ENCODE measurements at regions not wholly inside any gene's neighbourhood (a gene's known extent, or its start where the extent isn't known, plus 50 kb on each side); places are given as distances from the start of the nearest gene placed in this dataset.

DNA sequence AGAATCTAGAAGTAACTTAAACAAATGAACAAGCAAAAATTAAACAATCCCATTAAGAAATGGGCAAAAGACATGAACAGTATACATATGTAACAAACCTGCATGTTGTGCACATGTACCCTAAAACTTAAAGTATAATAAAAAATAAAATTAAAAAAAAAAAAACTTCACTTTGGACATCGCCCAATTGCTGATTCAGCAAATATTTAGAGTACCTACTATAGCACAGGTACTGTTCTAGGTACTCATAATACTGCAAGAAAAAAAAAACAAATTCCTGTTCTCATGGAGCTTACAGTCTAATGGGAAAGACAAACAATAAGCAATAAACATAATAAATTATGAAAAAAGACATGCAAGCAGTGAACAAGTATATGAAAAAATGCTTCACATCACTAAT, 501.5 kb upstream of the HS3ST5 start:
- TF ChIP-seq, protein P1, sequence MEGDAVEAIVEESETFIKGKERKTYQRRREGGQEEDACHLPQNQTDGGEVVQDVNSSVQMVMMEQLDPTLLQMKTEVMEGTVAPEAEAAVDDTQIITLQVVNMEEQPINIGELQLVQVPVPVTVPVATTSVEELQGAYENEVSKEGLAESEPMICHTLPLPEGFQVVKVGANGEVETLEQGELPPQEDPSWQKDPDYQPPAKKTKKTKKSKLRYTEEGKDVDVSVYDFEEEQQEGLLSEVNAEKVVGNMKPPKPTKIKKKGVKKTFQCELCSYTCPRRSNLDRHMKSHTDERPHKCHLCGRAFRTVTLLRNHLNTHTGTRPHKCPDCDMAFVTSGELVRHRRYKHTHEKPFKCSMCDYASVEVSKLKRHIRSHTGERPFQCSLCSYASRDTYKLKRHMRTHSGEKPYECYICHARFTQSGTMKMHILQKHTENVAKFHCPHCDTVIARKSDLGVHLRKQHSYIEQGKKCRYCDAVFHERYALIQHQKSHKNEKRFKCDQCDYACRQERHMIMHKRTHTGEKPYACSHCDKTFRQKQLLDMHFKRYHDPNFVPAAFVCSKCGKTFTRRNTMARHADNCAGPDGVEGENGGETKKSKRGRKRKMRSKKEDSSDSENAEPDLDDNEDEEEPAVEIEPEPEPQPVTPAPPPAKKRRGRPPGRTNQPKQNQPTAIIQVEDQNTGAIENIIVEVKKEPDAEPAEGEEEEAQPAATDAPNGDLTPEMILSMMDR (IDR thresholded peaks at IDR 0.05 in 2 of 3, conservative IDR thresholded peaks at IDR 0.05 in 1 of 3; ENCODE audit: control insufficient read depth in 2 of 3, extremely low read depth in 1 of 3, insufficient read depth in 1 of 3, low read depth in 3 of 3, low read length in 3 of 3), result no peak
- TF ChIP-seq ZNF622 (IDR thresholded peaks at IDR 0.05) (no peak), CBX5 (IDR thresholded peaks at IDR 0.05; ENCODE audit: low read depth) (no peak), MXI1 (IDR thresholded peaks at IDR 0.05; ENCODE audit: low read depth, low read length) (no peak), POLR2A (IDR thresholded peaks at IDR 0.05; ENCODE audit: low read depth, low read length) (no peak)
